ENCODE measurements at regions not wholly inside any gene's neighbourhood (a gene's known extent, or its start where the extent isn't known, plus 50 kb on each side); places are given as distances from the start of the nearest gene placed in this dataset.
"Not testable (repeated sequence)": the region's sequence is repeated elsewhere in the genome, so short reads cannot be mapped to it uniquely, and the experiment has no call there.

DNA sequence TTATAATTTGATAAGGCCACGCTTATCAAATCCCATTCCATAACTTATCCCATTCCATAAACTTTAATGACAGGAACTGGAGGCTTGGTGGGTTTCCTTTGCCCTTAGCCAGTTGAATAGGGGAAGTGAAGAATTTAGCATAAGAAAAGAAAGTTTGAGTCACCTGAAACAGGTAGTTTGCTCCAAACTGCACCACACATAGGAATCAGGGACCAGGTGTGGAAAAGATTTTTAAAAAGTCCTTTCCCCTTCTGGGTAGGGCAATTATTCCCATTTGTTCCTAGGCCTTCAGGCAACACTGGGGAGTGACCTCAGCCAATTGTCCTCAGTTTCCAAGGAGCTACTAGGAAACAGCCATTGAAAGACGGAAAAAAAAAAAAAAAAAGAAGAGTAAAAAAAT, 525.7 kb upstream of the CNTN5 start:
- DNase-seq: no peak

DNA sequence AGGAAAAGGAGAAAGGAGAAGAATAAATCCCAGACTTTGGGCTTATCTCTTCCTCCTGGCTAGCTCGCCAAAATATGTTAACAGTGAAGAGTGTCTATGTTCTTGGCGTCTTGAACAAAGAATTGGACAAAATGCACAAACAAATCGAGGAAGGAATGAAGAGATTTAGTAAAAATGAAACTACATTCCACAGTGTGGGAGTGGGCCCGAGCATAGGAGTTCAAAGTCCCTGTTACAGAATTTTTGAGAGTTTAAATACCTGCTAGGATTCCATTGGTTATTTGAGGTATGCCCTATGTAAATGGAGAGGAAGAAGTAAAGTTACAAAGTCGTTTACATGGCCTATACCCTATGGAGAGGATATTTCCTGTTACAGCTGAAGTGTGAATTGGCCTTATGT, 525.1 kb upstream of the CNTN5 start:
- no peak for DNase-seq

DNA sequence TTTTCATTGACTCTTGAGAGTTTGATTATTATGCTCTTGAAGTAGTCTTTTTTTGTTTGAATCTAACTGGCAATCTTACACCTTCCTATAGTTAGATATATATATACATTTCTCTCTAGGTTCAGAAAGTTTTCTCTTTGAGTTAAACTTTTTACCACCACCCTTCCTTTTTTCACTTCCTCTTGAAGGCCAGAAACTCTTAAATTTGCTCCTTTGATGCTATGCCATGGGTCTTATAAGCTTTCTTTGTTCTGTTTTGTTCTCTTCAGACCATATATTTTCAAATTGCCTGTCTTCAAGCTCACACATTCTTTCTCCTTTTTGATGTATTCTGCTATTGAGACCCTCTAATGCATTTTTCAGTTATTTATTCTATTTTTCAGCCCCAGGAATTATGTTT, 513.5 kb upstream of the CNTN5 start:
- DNase-seq: no peak

DNA sequence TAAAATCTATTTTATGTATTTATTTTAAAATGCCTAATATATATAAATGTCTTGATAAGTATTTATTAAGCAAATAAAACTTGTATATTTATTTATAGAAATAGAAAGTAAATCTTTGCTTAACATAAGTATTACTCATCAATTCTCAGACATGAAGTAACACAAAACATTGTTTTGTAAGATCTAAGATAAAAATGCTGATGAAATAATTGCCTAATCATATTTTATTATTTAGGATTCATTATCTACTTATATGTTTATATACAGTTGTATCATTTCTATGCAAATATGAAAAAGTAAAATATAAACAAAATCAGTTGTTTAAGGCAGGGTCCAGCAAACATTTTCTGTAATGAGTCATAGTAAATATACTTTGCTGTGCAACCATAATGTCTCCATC, 507.8 kb upstream of the CNTN5 start:
- no peak for DNase-seq

DNA sequence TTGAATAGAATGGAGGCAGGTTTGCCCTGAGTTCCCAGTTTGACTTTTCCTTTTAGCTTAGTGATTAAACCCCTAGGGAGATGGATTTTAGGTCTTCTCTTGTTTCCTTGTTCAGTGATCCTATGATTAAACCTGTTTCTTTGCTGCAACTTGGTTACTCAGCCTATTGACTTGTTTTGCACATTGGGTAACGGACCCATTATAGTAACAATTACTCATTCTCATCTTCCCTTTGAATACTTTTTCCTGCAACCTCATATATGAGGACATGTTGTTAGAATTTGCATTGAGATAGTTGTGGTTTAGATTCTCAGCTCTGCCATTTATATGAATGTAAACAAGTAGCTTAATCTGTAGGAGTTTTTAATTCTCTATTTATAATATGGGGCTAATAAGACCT, 489.2 kb upstream of the CNTN5 start:
- DNase-seq: no peak

DNA sequence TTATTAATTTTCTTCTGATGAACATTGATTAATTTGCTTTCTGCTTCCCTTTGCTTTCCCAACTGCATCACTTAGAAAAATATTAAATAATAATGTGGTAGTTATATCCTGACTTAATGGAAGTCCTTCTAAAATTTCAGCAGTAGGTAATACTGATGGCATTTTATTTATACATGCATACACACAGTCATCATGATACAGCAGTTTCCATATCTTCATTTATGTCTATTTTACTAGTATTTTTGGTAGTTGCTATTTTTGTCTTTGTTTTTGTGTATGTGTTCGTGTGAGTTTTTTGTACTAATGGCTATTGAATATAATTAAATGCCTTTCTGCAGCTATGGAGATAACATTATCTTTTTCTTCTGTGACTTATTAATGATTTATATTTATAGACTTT, 484.7 kb upstream of the CNTN5 start:
- DNase-seq: no peak

DNA sequence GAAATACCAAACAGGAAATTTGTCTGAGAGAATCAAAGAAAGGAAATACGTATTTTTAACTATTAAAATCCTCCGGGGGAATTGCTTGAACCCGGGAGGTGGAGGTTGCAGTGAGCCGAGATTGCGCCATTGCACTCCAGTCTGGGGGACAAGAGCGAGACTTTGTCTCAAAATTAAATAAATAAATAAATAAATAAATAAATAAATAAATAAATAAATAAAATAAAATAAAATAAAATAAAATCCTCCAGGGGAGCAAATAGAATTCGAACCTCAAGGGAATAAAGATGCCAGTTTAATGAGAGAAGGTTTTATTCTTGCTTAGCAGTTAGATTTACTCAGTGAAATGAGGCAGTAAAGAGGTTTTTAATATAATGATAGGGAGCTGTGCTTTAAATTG, 482.4 kb upstream of the CNTN5 start:
- DNase-seq: not testable (repeated sequence)

DNA sequence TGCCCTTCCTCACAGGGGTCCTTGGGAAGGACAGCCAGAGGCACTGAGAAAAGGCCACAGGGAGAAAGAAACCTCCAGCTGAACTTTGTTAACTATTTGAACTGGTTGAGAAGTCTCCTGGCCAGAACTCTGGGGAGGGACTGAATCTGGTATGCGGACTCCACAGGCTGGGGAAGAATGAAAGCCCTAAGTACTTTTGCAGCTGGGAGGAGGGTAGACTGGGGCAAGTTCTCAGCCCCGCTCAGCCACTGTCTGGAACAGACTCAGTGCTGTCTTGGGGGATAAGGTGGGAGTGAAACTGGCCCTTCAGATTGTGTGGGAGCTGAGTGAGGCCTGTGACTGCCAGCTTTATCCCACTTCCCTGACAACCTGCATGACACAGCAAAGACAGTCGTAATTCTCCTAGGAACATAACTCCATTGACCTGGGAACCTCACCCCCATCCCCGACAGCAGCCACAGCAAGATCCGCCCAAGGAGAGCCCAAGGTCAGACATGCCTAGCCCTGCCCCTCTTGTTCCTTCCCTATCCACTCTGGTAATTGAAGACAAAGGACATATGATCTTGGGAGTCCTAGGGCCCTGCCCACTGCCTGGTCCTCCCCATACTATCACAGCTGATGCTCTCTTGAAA, 475.1 kb upstream of the CNTN5 start:
- DNase-seq: no peak

DNA sequence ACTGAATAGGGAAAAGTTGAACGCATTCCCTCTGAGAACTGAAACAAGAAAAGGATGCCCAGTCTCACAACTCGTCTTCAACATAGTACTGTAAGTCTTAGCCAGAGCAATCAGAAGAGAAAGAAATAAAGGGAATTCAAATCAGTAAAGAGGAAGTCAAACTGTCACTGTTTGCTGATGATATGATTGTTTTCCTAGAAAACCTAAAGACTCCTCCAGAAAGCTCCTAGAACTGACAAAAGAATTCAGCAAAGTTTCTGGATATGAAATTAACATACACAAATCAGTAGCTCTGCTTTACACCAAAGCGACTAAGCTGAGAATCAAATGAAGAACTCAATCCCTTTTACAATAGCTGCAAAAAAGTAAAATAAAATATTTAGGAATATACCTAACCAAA, 471.2 kb upstream of the CNTN5 start:
- DNase-seq: no peak

DNA sequence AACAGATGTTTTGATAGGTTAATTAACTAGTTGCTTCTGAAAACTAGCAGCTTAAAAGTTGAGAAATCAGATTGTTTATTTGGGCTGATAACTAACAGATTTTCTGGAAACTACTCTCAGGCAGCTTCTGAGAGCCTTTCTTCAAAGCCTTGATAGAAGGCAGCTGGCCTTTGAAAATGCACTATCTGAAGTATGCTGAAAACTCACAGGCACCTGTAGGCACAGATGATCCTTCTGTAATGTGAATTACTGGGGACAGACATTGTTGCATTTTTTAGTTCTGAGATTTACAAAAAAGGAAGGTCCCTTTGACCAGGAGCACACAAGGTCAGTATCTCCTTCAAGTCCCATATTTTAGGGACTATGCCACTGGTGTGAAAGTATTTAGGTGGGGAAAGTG, 460.8 kb upstream of the CNTN5 start:
- no peak for DNase-seq

DNA sequence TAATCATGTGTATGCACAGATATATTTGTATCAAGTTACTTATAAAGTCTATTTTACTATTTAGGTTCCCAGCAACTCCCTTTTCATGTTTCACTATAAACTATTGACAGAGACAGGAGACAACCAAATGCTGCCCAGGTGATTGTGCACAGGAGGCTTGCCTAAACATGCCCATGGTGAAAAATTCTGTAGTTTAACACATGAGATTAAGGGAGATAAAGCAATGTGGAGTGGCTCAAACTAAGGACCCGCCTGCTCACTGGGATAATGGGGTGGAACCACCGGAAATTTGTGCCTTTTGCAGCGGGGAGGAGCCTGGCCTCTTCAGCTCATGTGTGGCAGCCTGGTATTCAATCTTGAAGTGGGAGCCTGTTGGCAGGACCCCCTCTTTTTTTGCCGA, 459.5 kb upstream of the CNTN5 start:
- peak; percentile 22 for DNase-seq

DNA sequence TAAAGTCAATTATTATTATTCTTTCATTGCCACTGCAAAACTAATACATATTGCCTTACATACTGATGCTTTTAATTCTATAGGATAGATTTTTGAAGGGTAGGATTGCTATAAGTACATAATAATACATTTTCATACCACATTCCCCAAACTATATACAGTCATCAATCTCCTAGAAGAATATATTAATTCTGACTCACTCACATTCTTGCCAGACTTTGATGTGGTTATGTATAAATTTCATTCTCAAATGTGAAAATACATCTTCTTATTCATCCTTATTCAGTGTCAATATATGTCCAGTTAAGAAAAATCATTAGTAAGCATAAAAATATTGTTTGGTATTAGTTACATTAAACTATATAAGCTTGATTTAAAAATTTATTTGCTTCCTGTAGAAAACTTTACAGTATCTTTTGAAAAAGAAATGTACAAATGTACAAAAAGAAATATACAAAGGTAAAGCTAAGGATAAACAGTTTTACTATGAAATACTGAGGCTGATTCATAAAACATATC, 458.8 kb upstream of the CNTN5 start:
- no peak for DNase-seq

DNA sequence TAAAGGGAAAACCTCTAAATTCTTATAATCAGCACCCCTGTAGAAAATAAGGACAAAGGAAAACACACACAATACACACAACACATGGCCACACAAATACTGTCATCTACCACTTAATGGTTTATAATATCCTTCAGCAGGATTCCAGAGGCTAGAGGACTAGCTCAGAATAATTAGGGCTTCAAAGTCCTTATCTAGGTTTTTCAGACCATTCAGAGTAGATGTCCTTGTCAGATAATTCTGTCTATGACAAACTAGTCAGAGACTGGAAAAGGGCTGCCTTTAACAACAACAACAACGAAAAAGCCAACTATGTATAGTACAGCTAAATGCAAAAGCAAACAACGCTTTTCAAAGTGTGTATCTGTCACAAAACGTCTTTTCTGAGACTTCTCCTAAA, 456.5 kb upstream of the CNTN5 start:
- no peak for DNase-seq

DNA sequence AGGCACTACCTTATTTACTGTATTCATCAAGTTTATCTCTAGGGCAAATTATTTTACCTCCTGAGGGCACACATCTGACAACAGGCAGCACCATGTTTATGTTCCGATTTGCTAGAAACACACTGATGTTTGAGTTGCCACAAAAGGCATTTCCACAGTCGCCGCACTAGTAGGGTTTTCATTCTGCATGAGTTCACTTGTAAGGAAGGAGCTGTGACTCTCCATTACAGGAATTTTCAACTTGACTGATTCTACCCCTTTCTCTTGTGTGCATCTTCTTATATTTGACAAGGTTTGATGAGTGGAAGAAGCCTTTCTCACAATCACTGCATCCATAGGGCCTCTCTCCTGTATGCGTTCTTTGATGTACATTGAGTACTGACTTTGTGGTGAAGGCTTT, 455.9 kb upstream of the CNTN5 start:
- no peak for DNase-seq

DNA sequence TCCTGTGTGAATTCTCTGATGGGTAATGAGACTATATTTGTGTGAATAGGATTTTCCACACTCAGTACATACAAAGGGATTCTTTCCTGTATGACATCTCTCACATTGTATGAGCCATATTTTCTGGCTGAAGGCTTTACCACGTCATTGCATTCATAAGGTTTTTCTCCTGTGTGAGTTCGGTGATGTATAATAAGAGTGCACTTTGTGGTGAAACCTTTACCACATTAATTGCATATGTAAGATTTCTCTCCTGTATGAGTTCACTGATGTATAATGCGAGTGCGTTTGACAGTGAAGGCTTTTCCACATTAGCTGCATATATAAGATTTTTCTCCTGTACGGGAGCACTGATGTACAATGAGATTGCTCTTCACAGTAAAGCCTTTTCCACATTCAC, 455.4 kb upstream of the CNTN5 start:
- DNase-seq: no peak

DNA sequence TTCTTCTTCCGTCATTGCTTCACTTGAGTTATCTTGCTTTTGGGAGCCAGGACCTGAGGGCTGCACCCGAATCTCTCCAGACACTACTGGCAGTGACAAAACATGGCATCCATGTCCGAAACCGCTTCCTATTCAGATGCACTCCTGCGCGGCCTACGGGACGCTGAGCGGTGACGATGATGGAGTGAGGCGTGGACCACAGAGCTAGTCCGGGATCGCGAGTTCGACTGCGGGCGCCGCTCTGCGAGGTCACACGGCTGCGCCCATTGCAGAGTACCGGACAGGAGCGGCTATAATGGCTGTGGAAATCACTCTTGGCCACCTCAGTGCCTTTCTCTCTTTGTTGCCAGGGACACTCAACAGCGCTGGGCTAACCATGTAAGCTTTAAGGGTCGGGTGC, 453.8 kb upstream of the CNTN5 start:
- no peak for DNase-seq

DNA sequence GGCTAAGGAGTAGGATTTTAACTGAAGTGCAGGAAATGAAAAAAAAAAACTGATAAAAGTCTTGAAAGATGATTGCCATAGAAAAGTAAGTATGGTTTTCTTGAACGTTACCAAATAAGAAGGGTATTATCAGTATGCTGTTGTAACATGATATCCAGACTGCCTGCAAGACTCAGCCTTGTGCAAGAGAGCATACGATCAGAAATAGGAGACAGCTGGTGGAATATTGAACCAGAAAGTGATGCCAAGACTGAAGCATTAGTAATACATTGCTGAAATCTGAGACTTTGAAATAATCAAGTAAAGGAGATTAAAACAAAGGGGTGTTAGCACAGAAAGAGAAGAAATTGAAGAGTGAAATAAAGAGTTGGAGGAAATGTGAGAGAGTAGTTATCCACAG, 452.7 kb upstream of the CNTN5 start:
- no peak for DNase-seq

DNA sequence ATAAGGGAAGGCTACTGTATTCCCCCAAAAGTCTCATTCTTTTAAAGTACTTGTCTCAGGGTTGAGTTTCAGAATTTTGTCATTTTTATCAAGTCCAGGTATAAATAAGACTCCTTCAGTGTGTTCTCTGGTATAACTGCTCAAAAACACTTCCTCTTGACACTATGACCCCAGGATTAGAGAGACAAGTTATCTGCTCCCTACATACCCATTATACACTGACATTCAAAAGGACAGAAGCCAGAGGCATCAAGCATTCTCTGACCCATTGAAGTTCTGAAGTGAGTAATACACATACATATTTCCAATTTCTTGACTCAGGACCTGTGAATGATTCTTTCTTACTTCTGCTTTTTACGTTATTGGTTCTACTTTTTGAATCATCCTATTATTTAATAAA, 447.8 kb upstream of the CNTN5 start:
- no peak for DNase-seq

DNA sequence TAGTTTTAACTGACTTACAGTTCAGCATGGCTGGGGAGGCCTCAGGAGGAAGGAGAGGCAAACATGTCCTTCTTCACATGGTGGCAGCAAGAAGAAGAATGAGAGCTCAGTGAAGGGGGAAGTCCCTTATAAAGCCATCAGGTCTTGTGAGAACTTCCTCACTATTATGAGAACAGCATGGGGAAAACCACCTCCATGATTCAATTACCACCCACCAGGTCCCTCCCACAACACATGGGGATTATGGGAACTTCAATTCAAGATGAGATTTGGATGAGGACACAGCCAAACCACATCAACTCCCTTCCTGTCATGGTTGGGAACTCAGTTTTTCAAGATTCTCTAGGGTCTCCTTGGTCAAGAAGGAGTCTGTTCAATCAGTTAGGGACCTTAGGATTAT, 432.9 kb upstream of the CNTN5 start:
- no peak for DNase-seq

DNA sequence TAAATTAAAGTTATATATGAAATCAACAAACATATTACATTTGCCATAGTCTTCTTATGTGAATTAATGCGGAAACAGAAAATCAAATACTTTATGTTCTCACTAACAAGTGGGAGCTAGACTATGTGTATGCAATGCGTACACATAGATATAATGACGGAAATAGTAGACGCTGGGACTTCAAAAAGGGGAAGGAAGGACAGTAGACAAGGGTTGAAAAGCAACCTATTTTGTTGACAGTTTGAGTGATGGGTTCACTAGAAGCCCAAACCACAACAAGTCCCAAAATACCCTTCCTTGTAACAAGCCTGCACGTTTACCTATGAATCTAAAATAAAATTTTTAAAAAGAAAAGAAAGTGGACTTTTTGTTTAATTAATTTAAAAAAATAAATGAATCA, 430.8 kb upstream of the CNTN5 start:
- DNase-seq: no peak

DNA sequence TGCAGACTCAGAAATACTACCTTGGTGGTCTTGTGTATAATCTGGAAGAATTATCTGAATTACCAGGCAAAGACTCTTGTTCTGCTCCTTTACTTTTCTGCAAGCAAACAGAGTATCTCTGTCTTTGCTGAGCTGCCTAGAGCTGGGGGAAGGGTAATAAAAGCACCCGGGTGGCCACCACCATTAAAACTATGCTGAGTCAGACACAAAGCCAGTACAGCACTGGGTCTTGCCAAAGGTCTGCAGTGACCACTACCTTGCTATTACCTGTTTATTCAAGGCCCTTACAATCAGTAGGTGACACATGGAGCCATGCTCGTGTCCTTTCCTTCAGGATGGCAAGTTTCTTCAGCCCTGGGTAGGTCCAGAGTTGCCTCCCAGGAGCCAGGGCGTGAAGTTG, 420.6 kb upstream of the CNTN5 start:
- DNase-seq: no peak

DNA sequence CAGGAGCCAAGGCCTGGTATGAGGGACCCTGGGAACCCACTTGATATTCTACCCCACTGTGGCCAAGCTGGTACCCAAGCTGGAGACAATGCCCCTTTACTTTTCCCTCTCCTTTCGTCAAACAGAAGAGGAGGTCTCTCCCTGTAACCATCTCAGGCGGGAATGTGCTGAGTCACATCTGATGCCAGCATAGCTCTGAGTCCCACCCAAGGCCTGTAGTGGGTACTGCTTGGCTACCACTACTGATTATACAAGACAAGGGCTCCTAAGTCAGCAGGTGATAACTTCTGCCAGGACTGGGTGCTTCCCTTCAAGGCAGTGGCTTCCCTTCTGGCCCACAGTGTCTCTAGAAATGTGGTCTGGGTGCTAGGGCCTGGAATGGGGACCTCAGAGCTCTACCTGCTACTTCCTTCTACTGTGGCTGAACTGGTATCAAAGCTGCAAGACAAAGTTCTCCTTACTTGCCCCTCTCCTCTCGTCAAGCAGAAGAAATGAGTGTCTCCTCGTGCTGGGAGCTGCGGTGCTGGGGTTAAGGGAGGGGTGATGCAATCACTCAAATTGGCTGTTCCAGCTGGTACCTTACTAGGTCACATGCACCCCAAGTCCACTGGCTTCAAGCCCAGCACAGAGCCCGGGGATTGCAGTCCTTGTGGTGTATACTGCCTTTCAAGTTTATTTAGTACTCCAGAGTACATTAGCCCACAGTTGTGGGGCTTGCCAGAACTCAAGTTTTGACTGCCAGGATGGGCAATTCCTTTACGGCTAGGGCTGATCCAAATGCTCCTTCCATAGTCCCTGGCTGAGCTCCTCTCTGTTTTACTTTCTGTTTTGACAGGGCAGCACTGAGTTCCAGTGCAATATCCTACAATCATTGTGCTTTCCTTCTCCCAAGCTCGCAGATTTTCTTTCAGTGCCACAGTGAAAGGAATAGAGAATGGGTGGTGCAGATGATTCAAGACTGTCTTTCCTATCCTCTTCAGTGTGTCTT, 419.7 kb upstream of the CNTN5 start:
- DNase-seq: no peak

DNA sequence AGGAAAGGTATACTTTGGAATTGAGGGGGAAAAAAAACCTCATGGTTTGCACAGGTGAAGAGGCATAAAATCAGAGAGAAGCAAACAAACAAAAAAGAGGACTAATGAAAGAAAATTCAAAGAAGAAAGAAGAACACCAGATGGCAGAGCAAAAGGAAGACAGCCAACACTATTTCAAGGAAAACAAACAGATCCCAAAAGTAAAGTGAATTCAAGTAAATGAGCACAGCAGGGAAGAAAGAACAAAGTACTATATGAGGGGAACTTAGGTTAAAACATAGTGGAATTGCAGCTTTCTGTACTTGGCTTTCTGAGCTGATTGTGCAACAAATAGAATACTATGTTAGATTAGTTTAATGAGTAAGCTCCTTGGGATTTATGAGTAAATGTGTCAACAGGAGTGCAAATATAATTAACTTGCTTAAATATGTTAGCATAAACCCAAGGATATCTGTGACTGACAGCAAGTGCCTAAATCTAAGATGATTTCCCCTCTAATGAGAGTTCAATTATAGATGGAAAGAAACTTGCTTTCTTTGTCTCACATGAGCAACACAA, 404.6 kb upstream of the CNTN5 start:
- no peak for DNase-seq

DNA sequence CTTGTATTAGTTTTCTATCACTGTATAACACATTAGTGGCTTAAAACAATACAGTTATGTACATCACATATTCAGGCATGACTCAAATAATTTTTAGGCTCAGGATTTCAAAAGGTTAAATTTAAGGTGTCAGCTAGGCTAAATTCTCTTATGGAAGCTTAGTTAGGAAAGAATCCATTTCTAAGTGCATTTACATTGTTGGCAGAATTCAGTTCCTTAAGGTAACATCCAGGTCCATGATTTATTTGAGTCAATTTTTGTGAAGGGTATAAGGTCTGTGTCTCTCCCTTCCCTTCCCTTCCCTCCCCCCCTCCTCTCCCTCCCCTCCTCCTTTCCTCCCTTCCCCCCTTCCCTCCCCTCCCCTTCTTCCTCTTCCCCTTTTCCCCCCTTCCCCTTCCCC, 399.0 kb upstream of the CNTN5 start:
- no peak for DNase-seq
